ENCODE measurements at regions not wholly inside any gene's neighbourhood (a gene's known extent, or its start where the extent isn't known, plus 50 kb on each side); places are given as distances from the start of the nearest gene placed in this dataset.

DNA sequence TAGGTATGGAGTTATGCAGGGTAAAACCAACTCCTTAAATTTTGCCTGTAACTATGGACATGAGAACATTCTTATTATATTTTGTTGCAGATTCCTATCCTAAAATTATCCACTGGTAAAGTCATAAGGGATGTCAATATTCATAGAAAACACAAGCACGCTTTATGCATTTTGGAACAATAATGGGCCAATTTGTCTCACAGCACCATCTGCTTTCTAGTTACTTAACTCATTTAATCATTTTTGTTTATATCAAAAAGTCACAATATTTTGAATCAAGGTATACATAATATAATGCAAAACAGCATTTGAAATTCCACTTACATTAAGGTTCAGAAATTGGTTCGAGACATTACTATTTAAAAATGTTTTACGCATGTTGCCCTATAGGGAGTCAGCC, 203.0 kb downstream of the GABRG1 start:
- TF ChIP-seq, protein P1, sequence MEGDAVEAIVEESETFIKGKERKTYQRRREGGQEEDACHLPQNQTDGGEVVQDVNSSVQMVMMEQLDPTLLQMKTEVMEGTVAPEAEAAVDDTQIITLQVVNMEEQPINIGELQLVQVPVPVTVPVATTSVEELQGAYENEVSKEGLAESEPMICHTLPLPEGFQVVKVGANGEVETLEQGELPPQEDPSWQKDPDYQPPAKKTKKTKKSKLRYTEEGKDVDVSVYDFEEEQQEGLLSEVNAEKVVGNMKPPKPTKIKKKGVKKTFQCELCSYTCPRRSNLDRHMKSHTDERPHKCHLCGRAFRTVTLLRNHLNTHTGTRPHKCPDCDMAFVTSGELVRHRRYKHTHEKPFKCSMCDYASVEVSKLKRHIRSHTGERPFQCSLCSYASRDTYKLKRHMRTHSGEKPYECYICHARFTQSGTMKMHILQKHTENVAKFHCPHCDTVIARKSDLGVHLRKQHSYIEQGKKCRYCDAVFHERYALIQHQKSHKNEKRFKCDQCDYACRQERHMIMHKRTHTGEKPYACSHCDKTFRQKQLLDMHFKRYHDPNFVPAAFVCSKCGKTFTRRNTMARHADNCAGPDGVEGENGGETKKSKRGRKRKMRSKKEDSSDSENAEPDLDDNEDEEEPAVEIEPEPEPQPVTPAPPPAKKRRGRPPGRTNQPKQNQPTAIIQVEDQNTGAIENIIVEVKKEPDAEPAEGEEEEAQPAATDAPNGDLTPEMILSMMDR (CRISPR knock-in tag; IDR thresholded peaks at IDR 0.05): no peak
- no peak for TF ChIP-seq TMF1 (CRISPR knock-in tag; IDR thresholded peaks at IDR 0.05; ENCODE audit: low read depth)
- TF ChIP-seq ZNF446 (CRISPR knock-in tag; IDR thresholded peaks at IDR 0.05): no peak
- TF ChIP-seq, protein P2, sequence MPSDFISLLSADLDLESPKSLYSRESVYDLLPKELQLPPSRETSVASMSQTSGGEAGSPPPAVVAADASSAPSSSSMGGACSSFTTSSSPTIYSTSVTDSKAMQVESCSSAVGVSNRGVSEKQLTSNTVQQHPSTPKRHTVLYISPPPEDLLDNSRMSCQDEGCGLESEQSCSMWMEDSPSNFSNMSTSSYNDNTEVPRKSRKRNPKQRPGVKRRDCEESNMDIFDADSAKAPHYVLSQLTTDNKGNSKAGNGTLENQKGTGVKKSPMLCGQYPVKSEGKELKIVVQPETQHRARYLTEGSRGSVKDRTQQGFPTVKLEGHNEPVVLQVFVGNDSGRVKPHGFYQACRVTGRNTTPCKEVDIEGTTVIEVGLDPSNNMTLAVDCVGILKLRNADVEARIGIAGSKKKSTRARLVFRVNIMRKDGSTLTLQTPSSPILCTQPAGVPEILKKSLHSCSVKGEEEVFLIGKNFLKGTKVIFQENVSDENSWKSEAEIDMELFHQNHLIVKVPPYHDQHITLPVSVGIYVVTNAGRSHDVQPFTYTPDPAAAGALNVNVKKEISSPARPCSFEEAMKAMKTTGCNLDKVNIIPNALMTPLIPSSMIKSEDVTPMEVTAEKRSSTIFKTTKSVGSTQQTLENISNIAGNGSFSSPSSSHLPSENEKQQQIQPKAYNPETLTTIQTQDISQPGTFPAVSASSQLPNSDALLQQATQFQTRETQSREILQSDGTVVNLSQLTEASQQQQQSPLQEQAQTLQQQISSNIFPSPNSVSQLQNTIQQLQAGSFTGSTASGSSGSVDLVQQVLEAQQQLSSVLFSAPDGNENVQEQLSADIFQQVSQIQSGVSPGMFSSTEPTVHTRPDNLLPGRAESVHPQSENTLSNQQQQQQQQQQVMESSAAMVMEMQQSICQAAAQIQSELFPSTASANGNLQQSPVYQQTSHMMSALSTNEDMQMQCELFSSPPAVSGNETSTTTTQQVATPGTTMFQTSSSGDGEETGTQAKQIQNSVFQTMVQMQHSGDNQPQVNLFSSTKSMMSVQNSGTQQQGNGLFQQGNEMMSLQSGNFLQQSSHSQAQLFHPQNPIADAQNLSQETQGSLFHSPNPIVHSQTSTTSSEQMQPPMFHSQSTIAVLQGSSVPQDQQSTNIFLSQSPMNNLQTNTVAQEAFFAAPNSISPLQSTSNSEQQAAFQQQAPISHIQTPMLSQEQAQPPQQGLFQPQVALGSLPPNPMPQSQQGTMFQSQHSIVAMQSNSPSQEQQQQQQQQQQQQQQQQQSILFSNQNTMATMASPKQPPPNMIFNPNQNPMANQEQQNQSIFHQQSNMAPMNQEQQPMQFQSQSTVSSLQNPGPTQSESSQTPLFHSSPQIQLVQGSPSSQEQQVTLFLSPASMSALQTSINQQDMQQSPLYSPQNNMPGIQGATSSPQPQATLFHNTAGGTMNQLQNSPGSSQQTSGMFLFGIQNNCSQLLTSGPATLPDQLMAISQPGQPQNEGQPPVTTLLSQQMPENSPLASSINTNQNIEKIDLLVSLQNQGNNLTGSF (CRISPR knock-in tag; IDR thresholded peaks at IDR 0.05): no peak
- no peak for TF ChIP-seq ZFP36 (IDR thresholded peaks at IDR 0.05; ENCODE audit: borderline replicate concordance, low read depth, low read length, partially characterized antibody)
- TF ChIP-seq KAT2B (IDR thresholded peaks at IDR 0.05; ENCODE audit: borderline replicate concordance, low read depth, low read length): no peak
- no peak for TF ChIP-seq MED8 (CRISPR knock-in tag; IDR thresholded peaks at IDR 0.05; ENCODE audit: insufficient replicate concordance)
- no peak for TF ChIP-seq KDM1A (CRISPR knock-in tag; IDR thresholded peaks at IDR 0.05)
- no peak for TF ChIP-seq TP53 (CRISPR knock-in tag; conservative IDR thresholded peaks at IDR 0.05)
- no peak for TF ChIP-seq ZNF143 (CRISPR knock-in tag; IDR thresholded peaks at IDR 0.05)

Measured in HepG2 (cell line).